AG09319 (cell line): ENCODE measurements at regions not wholly inside any gene's neighbourhood (a gene's known extent, or its start where the extent isn't known, plus 50 kb on each side); places are given as distances from the start of the nearest gene placed in this dataset.

Source experiments
- DNase-seq: peaks from one replicate; pipeline ENCODE4 v3.0.0-alpha.2; 2010; ENCODE audit warnings: low read depth; ENCODE audit errors: extremely low read depth
- TF ChIP-seq, protein P1 (sequence below): IDR thresholded peaks from 2 replicates; pipeline ENCODE4 v1.5.1; 2011; ENCODE audit warnings: low read depth, mild to moderate bottlenecking, inconsistent platforms, low read length, moderate library complexity

DNA sequence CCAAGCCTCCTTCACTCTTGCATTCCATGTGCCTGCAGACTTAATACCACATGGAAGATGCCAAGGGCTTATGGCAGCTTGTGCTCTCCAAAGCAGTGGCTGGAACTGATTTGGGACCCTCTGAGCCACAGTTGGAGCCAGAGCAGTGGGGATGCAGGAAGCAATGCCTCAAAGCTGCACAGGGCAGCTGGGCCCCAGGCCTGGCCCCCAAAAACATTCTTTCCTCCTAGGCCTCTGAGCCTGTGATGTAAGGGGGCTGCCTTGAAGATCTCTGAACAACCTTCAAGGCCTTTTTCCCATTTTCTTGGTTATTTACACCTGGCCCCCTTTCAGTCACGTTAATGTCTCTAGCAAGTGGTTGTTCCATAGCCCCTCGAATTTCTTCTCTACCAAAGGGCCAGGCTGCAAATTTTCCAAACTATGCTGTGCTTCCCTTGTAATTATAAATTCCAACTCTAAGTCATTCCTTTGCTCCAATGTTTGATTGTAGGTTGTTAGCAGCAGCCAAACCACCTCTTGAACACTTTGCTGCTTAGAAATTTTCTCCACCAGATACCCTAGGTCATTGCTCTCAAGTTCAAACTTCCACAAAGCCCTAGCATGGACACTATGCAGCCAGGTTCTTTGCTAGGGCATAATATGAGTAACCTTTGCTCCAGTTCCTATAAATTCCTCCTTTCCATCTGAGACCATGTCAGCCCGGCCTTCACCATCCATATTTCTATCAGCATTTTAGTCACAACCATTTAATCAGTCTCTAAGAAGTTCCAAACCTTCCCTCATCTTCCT, 245.0 kb upstream of the RBBP8 start:
- no peak for DNase-seq
- TF ChIP-seq, protein P1, sequence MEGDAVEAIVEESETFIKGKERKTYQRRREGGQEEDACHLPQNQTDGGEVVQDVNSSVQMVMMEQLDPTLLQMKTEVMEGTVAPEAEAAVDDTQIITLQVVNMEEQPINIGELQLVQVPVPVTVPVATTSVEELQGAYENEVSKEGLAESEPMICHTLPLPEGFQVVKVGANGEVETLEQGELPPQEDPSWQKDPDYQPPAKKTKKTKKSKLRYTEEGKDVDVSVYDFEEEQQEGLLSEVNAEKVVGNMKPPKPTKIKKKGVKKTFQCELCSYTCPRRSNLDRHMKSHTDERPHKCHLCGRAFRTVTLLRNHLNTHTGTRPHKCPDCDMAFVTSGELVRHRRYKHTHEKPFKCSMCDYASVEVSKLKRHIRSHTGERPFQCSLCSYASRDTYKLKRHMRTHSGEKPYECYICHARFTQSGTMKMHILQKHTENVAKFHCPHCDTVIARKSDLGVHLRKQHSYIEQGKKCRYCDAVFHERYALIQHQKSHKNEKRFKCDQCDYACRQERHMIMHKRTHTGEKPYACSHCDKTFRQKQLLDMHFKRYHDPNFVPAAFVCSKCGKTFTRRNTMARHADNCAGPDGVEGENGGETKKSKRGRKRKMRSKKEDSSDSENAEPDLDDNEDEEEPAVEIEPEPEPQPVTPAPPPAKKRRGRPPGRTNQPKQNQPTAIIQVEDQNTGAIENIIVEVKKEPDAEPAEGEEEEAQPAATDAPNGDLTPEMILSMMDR: no peak

DNA sequence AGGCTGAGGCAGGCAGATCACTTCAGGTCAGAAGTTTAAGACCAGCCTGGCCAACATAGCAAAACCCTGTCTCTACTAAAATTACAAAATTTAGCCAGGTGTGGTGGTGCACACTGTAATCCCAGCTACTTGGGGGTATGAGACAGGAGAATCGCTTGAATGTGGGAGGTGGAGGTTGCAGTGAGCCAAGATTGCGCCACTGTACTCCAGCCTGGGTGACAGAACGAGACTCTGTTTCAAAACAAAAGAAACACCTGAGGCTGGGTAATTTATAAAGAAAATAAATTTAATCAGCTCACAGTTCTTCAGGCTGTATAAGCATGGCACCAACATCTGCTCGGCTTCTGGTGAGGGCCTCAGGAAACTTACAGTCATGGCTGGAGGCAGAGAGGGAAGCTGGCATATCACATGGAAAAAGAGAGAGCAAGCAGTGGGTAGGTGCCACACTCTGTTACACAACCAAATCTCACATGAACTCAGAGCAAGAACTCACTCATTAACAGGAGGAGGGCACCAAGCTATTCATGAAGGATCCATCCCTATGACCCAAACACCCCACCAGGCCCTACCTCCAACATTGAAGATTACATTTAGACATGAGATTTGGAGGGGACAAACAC, 244.1 kb upstream of the RBBP8 start:
- TF ChIP-seq, protein P1: no peak
- no peak for DNase-seq

DNA sequence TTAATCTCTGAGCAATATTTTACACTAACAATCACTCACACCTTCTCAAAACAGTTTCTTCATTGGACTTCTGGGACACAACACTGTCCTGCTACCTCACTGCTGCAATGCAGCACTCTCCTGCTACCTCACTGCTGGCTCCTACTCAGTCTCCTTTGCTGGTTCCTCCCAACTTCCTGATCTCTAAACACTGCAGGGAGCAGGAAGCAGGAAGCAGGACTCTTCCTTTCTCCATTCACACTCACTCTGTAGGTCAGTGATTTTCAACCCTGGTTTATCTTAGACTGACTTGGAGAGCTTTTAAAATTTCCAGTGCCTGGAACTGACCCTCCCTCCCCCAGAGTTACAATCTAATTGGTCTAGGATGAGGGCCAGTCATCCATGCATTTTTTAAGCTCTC, 243.4 kb upstream of the RBBP8 start:
- TF ChIP-seq, protein P1: no peak
- no peak for DNase-seq

DNA sequence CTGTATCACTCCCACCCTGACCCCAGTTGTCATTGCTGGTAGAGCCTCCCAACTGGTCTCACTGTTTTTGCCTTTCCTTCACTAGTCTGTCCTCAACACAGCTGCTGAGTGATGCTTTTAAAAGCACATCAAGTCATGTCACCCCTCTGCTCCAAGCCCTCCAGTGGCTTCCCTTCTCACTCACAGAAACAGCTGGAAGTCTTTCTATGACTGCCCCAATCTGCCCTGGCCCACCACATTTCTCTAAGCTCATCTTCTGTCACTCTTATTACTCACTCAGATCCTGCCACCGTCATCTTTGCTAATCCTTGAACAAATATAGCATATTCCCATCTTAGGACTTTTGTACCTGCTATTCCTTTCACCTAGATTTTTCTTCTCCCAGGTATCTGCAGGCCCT, 242.6 kb upstream of the RBBP8 start:
- TF ChIP-seq, protein P1: no peak
- no peak for DNase-seq

DNA sequence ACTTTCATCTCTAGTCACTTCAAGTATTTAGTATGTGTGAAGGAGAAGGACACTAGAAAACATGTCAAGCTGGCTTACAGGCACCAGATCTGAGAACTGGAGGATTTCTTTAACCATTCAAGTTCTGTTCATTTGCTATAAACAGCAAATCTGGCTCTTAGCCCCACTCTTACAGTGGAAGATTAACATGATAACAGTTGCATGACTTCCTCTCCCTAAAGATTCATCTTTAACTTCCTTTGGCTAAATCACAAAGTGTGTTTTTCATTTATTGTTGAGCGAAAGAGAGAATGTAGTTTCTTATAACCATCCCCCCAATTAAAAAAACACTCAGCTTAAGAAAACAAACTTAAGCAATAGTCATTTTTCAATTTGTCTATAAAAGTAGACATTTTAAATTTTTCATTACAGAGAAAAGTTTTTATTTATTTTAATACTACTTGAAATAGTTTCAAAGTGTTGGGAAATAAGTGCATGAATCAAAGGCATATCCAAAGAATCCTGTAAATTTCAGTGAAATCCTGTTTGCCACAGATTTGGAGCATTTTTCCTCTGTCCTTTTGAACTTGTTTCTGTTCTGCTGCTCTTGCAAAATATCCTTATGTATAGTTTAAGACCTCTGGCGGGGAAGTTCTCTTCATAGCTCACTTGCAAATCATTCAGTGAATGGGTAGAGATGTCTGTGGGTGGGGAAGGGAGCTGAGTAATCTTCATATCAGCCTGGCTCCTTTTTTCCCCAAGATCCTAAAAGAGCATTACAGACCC, 241.0 kb upstream of the RBBP8 start:
- peak; percentile 88 for DNase-seq
- TF ChIP-seq, protein P1: no peak

DNA sequence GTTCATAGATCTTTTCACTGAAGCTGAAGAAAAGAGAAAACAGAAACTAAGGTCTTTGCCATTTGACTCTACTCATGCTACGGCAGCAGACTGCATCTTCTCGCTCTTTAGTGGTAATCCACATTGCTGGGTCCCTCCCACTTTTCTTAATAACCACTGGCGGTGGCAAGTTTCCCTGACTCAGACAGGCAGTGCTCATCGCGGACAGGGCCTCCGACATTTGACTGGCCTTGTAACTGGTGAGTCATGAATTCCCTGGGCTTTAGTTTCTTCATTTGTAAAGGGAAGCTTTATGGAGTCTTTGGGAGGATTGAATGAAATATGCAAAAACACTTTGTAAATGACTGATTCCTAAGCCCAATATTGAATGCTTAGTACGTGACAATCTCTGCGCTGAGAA, 238.2 kb upstream of the RBBP8 start:
- DNase-seq: peak; percentile 63

More for the DNA sequence above, 238.2 kb upstream of the RBBP8 start:
- TF ChIP-seq, protein P1: no peak
